H7 (cell line): ENCODE measurements at regions not wholly inside any gene's neighbourhood (a gene's known extent, or its start where the extent isn't known, plus 50 kb on each side); places are given as distances from the start of the nearest gene placed in this dataset.

Source experiments
- DNase-seq: peaks from one replicate; pipeline ENCODE4 v3.0.0; 2012
- H3K27me3 ChIP-seq: 2 replicates; pipeline ENCODE4 v1.6.0; 2011; ENCODE audit warnings: mild to moderate bottlenecking, low read length; ENCODE audit not compliant: control insufficient read depth, insufficient read depth
- H3K36me3 ChIP-seq: replicated peaks from 2 replicates; pipeline ENCODE4 v1.5.1; 2011; ENCODE audit warnings: low read length; ENCODE audit not compliant: control insufficient read depth, insufficient read depth
- H3K4me3 ChIP-seq: 2 replicates; pipeline ENCODE4 v1.5.1; 2011; ENCODE audit warnings: low read depth, mild to moderate bottlenecking, control low read depth, low read length, moderate library complexity; ENCODE audit not compliant: insufficient read depth

DNA sequence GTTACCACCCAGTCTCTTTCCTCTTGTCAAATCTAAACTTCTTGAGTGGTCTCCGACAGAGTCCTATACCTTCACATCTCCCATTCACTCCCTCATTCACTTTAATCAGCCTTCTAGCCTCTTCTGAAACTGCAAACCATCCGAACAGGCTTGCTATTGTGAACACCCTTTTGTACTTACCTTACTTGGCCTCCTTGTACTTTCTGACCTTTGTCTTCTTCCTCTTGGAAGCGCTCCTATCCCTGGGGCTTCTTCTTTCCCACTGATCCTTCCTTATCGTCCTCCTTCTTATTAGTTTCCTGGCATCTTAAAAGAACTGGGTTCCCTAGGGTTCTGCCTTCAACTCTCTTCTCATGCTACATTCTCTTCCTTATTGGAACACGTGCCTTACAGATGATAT, 76.9 kb upstream of the HIF1A start:
- H3K27me3 ChIP-seq: no peaks in the 10 kb centered on the region
- H3K36me3 ChIP-seq: no peaks in the 10 kb centered on the region
- DNase-seq: no peak
- no peak overlapping the region for H3K4me3 ChIP-seq

DNA sequence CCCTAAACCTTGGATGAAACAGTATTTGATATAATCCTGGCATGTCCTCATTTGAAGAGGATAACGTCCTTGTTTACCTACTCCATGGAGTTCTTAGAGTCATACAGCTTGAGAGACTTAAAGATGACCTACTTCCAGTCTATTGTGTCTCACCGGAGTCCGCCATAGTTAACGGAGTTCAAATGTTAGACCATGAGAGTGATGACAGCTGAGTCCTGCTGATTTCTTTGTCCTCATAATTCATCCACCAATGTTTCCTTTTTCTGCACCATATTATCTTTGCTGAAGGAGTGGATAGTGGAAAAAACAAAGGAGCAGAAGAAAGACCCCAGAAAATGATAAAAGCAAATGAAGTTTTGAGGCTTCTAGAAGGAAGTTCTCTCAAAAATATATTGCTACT, 75.8 kb upstream of the HIF1A start:
- no peaks in the 10 kb centered on the region for H3K27me3 ChIP-seq
- DNase-seq: no peak
- H3K4me3 ChIP-seq: no peak overlapping the region
- no peaks in the 10 kb centered on the region for H3K36me3 ChIP-seq

DNA sequence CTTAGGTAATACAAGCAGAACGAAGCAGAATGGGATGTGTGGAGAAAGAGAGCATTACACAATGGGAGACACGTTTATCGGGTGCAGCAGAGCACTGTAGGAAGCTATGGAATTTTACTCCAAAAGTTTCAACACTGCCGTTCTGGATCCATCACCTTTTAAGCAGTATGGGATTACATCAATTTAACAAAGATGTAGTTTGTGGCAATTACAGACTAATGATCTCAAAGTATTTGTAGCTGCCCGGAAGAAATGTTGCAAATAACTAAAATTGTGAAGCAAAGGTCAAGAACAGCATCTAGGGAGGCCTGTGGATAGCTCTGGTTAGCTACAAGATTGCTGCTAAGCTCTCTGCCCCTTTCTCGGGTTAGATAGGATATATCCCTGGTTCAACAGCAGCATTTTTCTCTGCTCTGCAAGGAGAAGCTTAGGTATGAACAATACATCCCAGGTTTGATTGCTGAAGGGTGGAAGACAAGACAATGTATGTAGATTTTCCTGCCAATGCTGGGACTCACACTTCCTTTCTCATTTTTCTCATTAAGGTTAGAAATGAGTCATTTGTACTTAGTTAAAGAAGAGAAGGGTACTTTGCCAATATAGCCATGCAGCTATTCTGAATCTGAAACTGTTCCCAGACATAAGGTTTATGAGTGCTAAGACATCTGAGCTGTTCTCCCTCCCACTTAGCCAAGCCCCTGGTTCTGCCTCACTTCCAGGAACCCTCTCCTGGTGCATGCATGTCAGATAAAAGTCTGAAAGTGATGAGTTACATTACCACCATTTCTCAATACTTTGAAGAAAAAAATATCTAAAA, 75.0 kb upstream of the HIF1A start:
- no peak for DNase-seq
- no peaks in the 10 kb centered on the region for H3K27me3 ChIP-seq
- no peaks in the 10 kb centered on the region for H3K36me3 ChIP-seq
- H3K4me3 ChIP-seq: no peak overlapping the region

- Histone ChIP-seq H3K4me3 (no peak overlapping the region), H3K36me3 (no peaks in the 10 kb centered on the region), H3K27me3 (no peaks in the 10 kb centered on the region)
- no peak for DNase-seq
Measured at GRCh38 chr14:61621444-61621843, 73.9 kb upstream of the HIF1A start.

DNA sequence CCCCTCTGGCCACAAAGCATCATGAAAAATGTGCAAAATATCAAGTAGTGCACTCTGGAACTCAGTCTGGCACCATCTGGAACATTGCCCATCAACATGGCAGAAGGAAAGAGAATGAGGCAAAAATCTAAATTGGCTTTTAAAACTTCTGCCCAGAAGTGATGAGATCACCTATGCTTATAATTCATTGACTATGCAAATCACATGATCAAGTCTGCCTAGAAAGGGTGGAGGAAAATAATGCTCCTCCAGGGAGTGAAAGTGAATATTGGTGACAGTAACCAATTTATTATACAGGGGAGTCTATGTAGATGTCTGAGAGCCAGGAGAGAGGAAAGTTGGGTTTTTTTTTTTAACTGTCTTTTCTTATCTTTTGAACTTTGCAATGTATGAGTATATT, 73.3 kb upstream of the HIF1A start:
- H3K27me3 ChIP-seq: no peaks in the 10 kb centered on the region
- no peak for DNase-seq
- no peaks in the 10 kb centered on the region for H3K36me3 ChIP-seq
- no peak overlapping the region for H3K4me3 ChIP-seq

- no peaks in the 10 kb centered on the region for H3K36me3 ChIP-seq
- DNase-seq: no peak
- H3K4me3 ChIP-seq: no peak overlapping the region
- no peaks in the 10 kb centered on the region for H3K27me3 ChIP-seq
Measured at GRCh38 chr14:61623927-61624326, 71.4 kb upstream of the HIF1A start.

DNA sequence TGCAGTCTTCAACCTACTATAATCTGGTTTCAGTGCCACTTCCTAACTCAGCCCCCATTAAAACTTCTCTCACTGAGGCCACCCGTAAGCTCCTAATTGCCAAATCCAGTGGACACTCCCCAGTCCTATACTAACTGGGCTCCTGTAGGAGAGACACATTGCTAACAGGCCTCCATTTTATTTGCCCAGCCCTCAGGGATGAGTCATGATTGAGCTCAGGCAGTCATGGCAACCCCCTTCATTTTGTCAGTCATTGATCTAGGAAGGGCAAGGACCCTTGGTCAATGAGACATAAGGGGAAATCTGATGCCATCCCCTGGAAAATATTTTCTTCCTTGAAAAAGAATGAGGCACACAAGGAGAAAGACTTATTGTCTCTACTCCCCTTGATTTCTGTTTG, 70.1 kb upstream of the HIF1A start:
- Histone ChIP-seq H3K27me3 (no peaks in the 10 kb centered on the region), H3K4me3 (no peak overlapping the region), H3K36me3 (no peaks in the 10 kb centered on the region)
- DNase-seq: no peak

- H3K4me3 ChIP-seq: no peak overlapping the region
- no peaks in the 10 kb centered on the region for H3K36me3 ChIP-seq
Measured at GRCh38 chr14:61627612-61628011, 67.7 kb upstream of the HIF1A start.

DNA sequence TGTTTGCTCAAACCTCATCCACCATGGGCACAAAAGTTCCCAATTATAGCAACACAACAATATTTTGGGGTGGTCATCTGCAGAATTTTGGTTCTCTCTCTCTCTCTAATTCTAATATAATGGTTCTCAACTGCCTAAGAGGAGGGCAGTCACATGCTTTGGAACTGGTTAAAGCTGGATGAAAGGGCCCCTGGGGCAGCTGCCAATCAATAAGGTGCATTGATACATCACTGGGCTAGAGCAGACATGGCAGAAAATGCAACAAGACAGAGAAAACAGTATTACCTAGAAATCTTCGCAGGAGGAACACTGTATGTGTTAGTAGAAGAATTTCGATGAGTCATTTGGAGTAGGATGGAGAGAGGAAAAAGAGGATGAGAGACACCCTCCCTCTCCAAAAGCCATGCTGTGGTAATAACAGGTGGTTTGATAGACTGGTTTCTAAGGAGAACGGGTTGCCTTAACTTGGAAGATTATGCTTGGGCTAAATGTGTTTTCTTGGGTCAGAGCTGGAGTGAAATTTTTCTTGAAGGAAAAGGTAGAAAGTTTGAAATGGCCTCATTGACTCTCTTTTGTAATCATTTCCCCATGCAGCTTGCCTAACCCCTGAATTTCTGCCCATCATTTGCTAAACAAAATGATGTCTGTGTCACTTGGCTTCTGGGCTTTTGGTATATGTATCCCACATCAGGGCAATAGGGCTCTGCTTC, 67.1 kb upstream of the HIF1A start:
- Histone ChIP-seq H3K27me3 (no peaks in the 10 kb centered on the region), H3K36me3 (no peaks in the 10 kb centered on the region), H3K4me3 (no peak overlapping the region)
- DNase-seq: no peak

More at GRCh38 chr14:61627612-61628011, 67.7 kb upstream of the HIF1A start:
- no peak for DNase-seq
- H3K27me3 ChIP-seq: no peaks in the 10 kb centered on the region

- no peak for DNase-seq
- Histone ChIP-seq H3K36me3 (no peaks in the 10 kb centered on the region), H3K27me3 (no peaks in the 10 kb centered on the region), H3K4me3 (no peak overlapping the region)
Measured at GRCh38 chr14:61630399-61631044, 64.8 kb upstream of the HIF1A start.

GRCh38 chr14:61631045-61631687, 64.1 kb upstream of the HIF1A start:
- Histone ChIP-seq H3K36me3 (no peaks in the 10 kb centered on the region), H3K27me3 (no peaks in the 10 kb centered on the region), H3K4me3 (no peak overlapping the region)
- no peak for DNase-seq

DNA sequence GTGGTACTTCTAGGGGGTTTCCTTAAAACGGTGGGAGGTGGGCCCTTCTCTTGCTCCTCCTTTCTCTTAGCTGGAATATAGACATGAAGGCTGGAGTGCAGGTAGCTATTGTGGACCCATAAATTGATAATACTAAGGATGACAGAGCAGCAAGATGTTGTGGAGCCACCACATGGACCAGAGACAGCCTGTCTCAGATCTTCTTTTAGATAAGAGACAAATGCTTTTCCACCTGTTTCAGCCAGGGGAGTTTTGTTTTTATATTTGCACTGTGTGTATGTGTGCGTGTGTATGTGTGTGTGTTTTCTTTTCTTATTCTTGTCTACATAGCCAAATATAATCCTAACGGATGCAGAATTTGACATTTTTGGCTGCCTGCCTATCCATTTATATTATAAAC, 62.9 kb upstream of the HIF1A start:
- H3K27me3 ChIP-seq: no peaks in the 10 kb centered on the region
- no peaks in the 10 kb centered on the region for H3K36me3 ChIP-seq
- no peak for DNase-seq
- no peak overlapping the region for H3K4me3 ChIP-seq

- H3K27me3 ChIP-seq: no peaks in the 10 kb centered on the region
- H3K36me3 ChIP-seq: no peaks in the 10 kb centered on the region
- no peak for DNase-seq
- no peak overlapping the region for H3K4me3 ChIP-seq
Measured at GRCh38 chr14:61632807-61633206, 62.5 kb upstream of the HIF1A start.

GRCh38 chr14:61636291-61636690, 59.0 kb upstream of the HIF1A start:
- no peak for DNase-seq
- H3K27me3 ChIP-seq: no peaks in the 10 kb centered on the region
- no peak overlapping the region for H3K4me3 ChIP-seq
- no peaks in the 10 kb centered on the region for H3K36me3 ChIP-seq

DNA sequence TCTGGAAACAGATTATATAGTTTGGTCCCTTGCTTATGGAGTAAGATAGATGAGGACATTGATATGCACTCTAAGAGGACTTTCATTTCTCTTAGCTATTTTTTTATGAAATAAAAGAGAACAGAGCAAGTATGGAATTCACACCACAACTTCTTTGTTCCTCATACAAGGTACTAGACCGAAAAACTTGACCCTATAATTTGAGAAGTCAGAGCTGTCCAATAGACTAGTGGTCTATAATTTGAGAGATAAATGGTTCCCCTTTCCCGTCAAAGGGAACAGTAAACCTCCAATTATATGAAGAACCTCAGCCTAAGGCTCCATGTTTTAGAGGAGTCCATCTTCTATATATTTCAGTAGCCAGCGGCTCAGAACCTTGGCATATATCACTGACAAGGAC, 58.5 kb upstream of the HIF1A start:
- Histone ChIP-seq H3K4me3 (no peak overlapping the region), H3K36me3 (no peaks in the 10 kb centered on the region), H3K27me3 (no peaks in the 10 kb centered on the region)
- DNase-seq: no peak
